ENCODE measurements at regions not wholly inside any gene's neighbourhood (a gene's known extent, or its start where the extent isn't known, plus 50 kb on each side); places are given as distances from the start of the nearest gene placed in this dataset.

DNA sequence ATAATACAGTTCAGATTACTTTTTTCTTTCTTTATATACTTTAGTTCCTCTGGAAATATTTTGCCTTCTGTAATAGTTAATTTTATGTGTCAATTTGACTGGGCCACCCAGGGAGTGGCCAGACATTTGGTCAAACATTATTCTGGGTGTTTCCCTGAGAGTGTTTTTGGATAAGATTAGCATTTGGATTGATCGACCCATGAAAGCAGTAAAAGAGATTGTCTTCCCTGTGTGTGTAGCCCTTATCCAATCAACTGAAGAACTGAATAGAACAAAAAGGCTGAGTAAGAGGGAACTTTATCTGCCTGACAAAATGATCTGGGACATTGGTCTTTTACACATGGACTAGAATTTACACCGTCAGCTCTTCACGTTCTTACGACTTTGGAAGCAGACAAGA is 1190.1 kb upstream of the FAM98A start:
- H3K9ac ChIP-seq (ENCODE audit: low read length), result no peak overlapping the region
- no peak overlapping the region for H2AFZ ChIP-seq (ENCODE audit: low read depth, low read length)
- TF ChIP-seq MXI1 (conservative IDR thresholded peaks at IDR 0.05; ENCODE audit: poor library complexity, severe bottlenecking) (no peak), TAF1 (IDR thresholded peaks at IDR 0.05; ENCODE audit: low read depth) (no peak), EZH2 (IDR thresholded peaks at IDR 0.05; ENCODE audit: borderline replicate concordance, insufficient read depth, low read length, poor library complexity, severe bottlenecking) (no peak)
- TF ChIP-seq, protein P1, sequence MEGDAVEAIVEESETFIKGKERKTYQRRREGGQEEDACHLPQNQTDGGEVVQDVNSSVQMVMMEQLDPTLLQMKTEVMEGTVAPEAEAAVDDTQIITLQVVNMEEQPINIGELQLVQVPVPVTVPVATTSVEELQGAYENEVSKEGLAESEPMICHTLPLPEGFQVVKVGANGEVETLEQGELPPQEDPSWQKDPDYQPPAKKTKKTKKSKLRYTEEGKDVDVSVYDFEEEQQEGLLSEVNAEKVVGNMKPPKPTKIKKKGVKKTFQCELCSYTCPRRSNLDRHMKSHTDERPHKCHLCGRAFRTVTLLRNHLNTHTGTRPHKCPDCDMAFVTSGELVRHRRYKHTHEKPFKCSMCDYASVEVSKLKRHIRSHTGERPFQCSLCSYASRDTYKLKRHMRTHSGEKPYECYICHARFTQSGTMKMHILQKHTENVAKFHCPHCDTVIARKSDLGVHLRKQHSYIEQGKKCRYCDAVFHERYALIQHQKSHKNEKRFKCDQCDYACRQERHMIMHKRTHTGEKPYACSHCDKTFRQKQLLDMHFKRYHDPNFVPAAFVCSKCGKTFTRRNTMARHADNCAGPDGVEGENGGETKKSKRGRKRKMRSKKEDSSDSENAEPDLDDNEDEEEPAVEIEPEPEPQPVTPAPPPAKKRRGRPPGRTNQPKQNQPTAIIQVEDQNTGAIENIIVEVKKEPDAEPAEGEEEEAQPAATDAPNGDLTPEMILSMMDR (IDR thresholded peaks at IDR 0.05; ENCODE audit: poor library complexity, severe bottlenecking), result no peak
- H3K79me2 ChIP-seq (replicated peaks; ENCODE audit: insufficient read depth, low read length), result no peaks in the 10 kb centered on the region
- no peaks in the 10 kb centered on the region for H3K9me2 ChIP-seq (ENCODE audit: insufficient read depth, low read length)
- no peaks in the 10 kb centered on the region for H3F3A ChIP-seq (ENCODE audit: insufficient read depth, low read length, poor library complexity, severe bottlenecking)
- H3K36me3 ChIP-seq (ENCODE audit: insufficient read depth, low read length), result no peaks in the 10 kb centered on the region
- no peak overlapping the region for H3K27ac ChIP-seq (ENCODE audit: low read length)
- no peaks in the 10 kb centered on the region for H3K9me3 ChIP-seq (ENCODE audit: low read length)
- no peak overlapping the region for H3K4me2 ChIP-seq (ENCODE audit: low read length)
- H3K4me3 ChIP-seq (ENCODE audit: low read length), result no peak overlapping the region
- no peaks in the 10 kb centered on the region for H4K20me1 ChIP-seq (ENCODE audit: insufficient read depth)
- H3K27me3 ChIP-seq (ENCODE audit: insufficient read depth, low read depth, low read length), result no peaks in the 10 kb centered on the region

DNA sequence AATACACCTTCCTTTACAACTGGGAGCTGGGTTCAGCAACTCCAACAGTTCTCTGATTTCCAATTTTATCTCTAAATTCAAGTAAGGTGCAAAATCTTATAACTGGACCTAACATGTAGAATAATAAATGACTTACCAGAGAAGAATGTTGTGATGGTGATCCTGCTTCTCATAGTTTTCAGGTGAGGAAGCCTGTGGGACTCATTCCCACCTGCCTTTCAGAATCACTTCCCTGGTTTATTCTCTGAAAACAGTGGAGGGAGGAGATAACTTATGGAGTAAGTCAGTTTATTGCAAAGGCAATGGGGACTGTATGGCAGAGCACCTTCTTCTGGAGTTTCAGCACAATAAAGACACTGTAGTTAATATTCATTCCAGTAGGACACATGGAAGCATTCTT is 1188.2 kb upstream of the FAM98A start:
- no peak overlapping the region for H3K9ac ChIP-seq (ENCODE audit: low read length)
- H3K79me2 ChIP-seq (replicated peaks; ENCODE audit: insufficient read depth, low read length), result no peaks in the 10 kb centered on the region
- H3K27me3 ChIP-seq (ENCODE audit: insufficient read depth, low read depth, low read length), result no peaks in the 10 kb centered on the region
- no peaks in the 10 kb centered on the region for H3K9me3 ChIP-seq (ENCODE audit: low read length)
- H3K4me2 ChIP-seq (ENCODE audit: low read length), result no peak overlapping the region
- no peak overlapping the region for H3K27ac ChIP-seq (ENCODE audit: low read length)
- H3F3A ChIP-seq (ENCODE audit: insufficient read depth, low read length, poor library complexity, severe bottlenecking), result no peaks in the 10 kb centered on the region
- TF ChIP-seq POLR2AphosphoS5 (IDR thresholded peaks at IDR 0.05) (no peak), SMC3 (conservative IDR thresholded peaks at IDR 0.05; ENCODE audit: poor library complexity) (no peak), EP300 (conservative IDR thresholded peaks at IDR 0.05; ENCODE audit: poor library complexity, severe bottlenecking) (no peak), TAF1 (IDR thresholded peaks at IDR 0.05; ENCODE audit: low read depth) (no peak), MXI1 (conservative IDR thresholded peaks at IDR 0.05; ENCODE audit: poor library complexity, severe bottlenecking) (no peak), EZH2 (IDR thresholded peaks at IDR 0.05; ENCODE audit: borderline replicate concordance, insufficient read depth, low read length, poor library complexity, severe bottlenecking) (no peak), RAD21 (conservative IDR thresholded peaks at IDR 0.05) (no peak)
- TF ChIP-seq, protein P2, sequence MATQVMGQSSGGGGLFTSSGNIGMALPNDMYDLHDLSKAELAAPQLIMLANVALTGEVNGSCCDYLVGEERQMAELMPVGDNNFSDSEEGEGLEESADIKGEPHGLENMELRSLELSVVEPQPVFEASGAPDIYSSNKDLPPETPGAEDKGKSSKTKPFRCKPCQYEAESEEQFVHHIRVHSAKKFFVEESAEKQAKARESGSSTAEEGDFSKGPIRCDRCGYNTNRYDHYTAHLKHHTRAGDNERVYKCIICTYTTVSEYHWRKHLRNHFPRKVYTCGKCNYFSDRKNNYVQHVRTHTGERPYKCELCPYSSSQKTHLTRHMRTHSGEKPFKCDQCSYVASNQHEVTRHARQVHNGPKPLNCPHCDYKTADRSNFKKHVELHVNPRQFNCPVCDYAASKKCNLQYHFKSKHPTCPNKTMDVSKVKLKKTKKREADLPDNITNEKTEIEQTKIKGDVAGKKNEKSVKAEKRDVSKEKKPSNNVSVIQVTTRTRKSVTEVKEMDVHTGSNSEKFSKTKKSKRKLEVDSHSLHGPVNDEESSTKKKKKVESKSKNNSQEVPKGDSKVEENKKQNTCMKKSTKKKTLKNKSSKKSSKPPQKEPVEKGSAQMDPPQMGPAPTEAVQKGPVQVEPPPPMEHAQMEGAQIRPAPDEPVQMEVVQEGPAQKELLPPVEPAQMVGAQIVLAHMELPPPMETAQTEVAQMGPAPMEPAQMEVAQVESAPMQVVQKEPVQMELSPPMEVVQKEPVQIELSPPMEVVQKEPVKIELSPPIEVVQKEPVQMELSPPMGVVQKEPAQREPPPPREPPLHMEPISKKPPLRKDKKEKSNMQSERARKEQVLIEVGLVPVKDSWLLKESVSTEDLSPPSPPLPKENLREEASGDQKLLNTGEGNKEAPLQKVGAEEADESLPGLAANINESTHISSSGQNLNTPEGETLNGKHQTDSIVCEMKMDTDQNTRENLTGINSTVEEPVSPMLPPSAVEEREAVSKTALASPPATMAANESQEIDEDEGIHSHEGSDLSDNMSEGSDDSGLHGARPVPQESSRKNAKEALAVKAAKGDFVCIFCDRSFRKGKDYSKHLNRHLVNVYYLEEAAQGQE (IDR thresholded peaks at IDR 0.05; ENCODE audit: borderline replicate concordance), result no peak
- TF ChIP-seq, protein P1 (IDR thresholded peaks at IDR 0.05; ENCODE audit: poor library complexity, severe bottlenecking), result no peak
- no peaks in the 10 kb centered on the region for H4K20me1 ChIP-seq (ENCODE audit: insufficient read depth)
- no peak overlapping the region for H2AFZ ChIP-seq (ENCODE audit: low read depth, low read length)
- H3K36me3 ChIP-seq (ENCODE audit: insufficient read depth, low read length), result no peaks in the 10 kb centered on the region
- no peak overlapping the region for H3K4me3 ChIP-seq (ENCODE audit: low read length)
- no peaks in the 10 kb centered on the region for H3K9me2 ChIP-seq (ENCODE audit: insufficient read depth, low read length)
